ENCODE measurements at regions not wholly inside any gene's neighbourhood (a gene's known extent, or its start where the extent isn't known, plus 50 kb on each side); places are given as distances from the start of the nearest gene placed in this dataset.

DNA sequence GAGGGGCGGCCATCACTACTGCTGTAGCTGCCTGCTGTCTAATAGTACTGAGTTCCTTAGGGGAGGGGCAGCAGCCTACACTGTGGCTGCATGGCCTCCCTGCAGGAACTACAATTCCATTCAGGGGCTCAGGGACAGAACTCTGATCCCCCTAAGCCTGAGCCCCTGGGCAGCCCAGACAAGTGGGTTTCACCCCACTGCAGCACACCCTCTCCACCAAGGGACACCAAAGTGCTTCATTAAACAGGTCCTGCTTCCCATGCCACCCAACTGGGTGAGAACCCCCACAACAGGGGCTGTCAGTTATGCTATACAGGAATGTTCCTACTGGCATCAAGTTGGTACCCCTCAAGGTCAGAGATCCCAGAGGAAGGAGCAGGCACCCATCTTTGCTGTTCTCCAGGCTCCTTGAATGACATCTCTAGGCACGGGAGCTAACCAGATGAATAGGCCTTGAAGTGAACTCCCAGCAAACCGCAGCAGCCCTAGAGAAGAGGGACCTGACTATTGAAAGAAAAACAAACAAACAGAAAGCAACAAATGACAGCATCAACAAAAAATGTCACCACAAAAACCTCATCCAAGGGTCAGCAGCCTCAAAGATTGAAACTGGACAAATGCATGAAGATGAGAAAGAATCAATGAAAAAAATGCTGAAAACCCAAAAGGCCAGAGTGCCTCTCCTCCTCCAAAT, 437.4 kb downstream of the NUF2 start:
- TF ChIP-seq, protein P1, sequence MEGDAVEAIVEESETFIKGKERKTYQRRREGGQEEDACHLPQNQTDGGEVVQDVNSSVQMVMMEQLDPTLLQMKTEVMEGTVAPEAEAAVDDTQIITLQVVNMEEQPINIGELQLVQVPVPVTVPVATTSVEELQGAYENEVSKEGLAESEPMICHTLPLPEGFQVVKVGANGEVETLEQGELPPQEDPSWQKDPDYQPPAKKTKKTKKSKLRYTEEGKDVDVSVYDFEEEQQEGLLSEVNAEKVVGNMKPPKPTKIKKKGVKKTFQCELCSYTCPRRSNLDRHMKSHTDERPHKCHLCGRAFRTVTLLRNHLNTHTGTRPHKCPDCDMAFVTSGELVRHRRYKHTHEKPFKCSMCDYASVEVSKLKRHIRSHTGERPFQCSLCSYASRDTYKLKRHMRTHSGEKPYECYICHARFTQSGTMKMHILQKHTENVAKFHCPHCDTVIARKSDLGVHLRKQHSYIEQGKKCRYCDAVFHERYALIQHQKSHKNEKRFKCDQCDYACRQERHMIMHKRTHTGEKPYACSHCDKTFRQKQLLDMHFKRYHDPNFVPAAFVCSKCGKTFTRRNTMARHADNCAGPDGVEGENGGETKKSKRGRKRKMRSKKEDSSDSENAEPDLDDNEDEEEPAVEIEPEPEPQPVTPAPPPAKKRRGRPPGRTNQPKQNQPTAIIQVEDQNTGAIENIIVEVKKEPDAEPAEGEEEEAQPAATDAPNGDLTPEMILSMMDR (IDR thresholded peaks at IDR 0.05; ENCODE audit: low read depth, low read length), result no peak
- TF ChIP-seq EZH2phosphoT487 (IDR thresholded peaks at IDR 0.05; ENCODE audit: low read depth), result no peak
